CD4-positive, alpha-beta T cell treated with Interleukin-17A for 1 hour (primary cell): ENCODE measurements at regions not wholly inside any gene's neighbourhood (a gene's known extent, or its start where the extent isn't known, plus 50 kb on each side); places are given as distances from the start of the nearest gene placed in this dataset.

Experiments
- DNase-seq: peaks from one replicate; pipeline ENCODE4 v3.0.0-alpha.2; 2020

GRCh38 chr6:98212468-98212867, 621.9 kb upstream of the POU3F2 start:
- DNase-seq, result no peak

- DNase-seq, result no peak
Observed at GRCh38 chr6:98215531-98215930, 618.8 kb upstream of the POU3F2 start.

GRCh38 chr6:98230250-98230649, 604.1 kb upstream of the POU3F2 start:
- no peak for DNase-seq

GRCh38 chr6:98239057-98239456, 595.3 kb upstream of the POU3F2 start:
- DNase-seq, result no peak

GRCh38 chr6:98241630-98242029, 592.7 kb upstream of the POU3F2 start:
- DNase-seq, result no peak

GRCh38 chr6:98254624-98255023, 579.8 kb upstream of the POU3F2 start:
- no peak for DNase-seq

GRCh38 chr6:98260382-98260781, 574.0 kb upstream of the POU3F2 start:
- DNase-seq, result no peak

- DNase-seq, result no peak
Observed at GRCh38 chr6:98272060-98272459, 562.3 kb upstream of the POU3F2 start.

- no peak for DNase-seq
Observed at GRCh38 chr6:98274691-98275090, 559.7 kb upstream of the POU3F2 start.

- no peak for DNase-seq
Observed at GRCh38 chr6:98280492-98280891, 553.9 kb upstream of the POU3F2 start.

- no peak for DNase-seq
Observed at GRCh38 chr6:98286620-98287019, 547.8 kb upstream of the POU3F2 start.

- no peak for DNase-seq
Observed at GRCh38 chr6:98287876-98288275, 546.5 kb upstream of the POU3F2 start.

- no peak for DNase-seq
Observed at GRCh38 chr6:98292810-98293209, 541.6 kb upstream of the POU3F2 start.

- no peak for DNase-seq
Observed at GRCh38 chr6:98295515-98296175, 538.7 kb upstream of the POU3F2 start.

- DNase-seq, result no peak
Observed at GRCh38 chr6:98308564-98308963, 525.8 kb upstream of the POU3F2 start.

GRCh38 chr6:98310443-98310842, 523.9 kb upstream of the POU3F2 start:
- DNase-seq, result no peak

GRCh38 chr6:98323605-98324004, 510.8 kb upstream of the POU3F2 start:
- no peak for DNase-seq

GRCh38 chr6:98324446-98324845, 509.9 kb upstream of the POU3F2 start:
- no peak for DNase-seq

- no peak for DNase-seq
Observed at GRCh38 chr6:98325366-98325765, 509.0 kb upstream of the POU3F2 start.

GRCh38 chr6:98333273-98333672, 501.1 kb upstream of the POU3F2 start:
- DNase-seq, result no peak

- no peak for DNase-seq
Observed at GRCh38 chr6:98335594-98335993, 498.8 kb upstream of the POU3F2 start.

GRCh38 chr6:98339506-98339905, 494.9 kb upstream of the POU3F2 start:
- no peak for DNase-seq

GRCh38 chr6:98343004-98343403, 491.4 kb upstream of the POU3F2 start:
- no peak for DNase-seq

GRCh38 chr6:98343797-98344196, 490.6 kb upstream of the POU3F2 start:
- no peak for DNase-seq

- no peak for DNase-seq
Observed at GRCh38 chr6:98352348-98352747, 482.0 kb upstream of the POU3F2 start.

- no peak for DNase-seq
Observed at GRCh38 chr6:98358173-98358572, 476.2 kb upstream of the POU3F2 start.
